ENCODE measurements at regions not wholly inside any gene's neighbourhood (a gene's known extent, or its start where the extent isn't known, plus 50 kb on each side); places are given as distances from the start of the nearest gene placed in this dataset.

- Mint-ChIP-seq H3K27ac (ENCODE audit: unreplicated experiment) (no peak overlapping the region), H3K9me3 (ENCODE audit: unreplicated experiment) (no peaks in the 10 kb centered on the region), H3K36me3 (ENCODE audit: insufficient read depth, unreplicated experiment) (no peaks in the 10 kb centered on the region), H3K27me3 (ENCODE audit: insufficient read depth, unreplicated experiment) (peaks cover 17% of the 10 kb centered on the region), H3K4me1 (ENCODE audit: low read depth, unreplicated experiment) (no peaks in the 10 kb centered on the region), H3K4me3 (ENCODE audit: unreplicated experiment) (no peak overlapping the region)
- Histone ChIP-seq H3K4me1 (no peaks in the 10 kb centered on the region), H3K9me3 (no peaks in the 10 kb centered on the region), H3K27me3 (replicated peaks; ENCODE audit: control insufficient read depth, insufficient read depth, low read length) (no peaks in the 10 kb centered on the region), H3K4me3 (ENCODE audit: low read depth, low read length) (no peak overlapping the region), H3K36me3 (ENCODE audit: control insufficient read depth, insufficient read depth, low read length) (no peaks in the 10 kb centered on the region)
- intact Hi-C loops (cut with micrococcal nuclease; ENCODE audit: unreplicated experiment) = no loop called here
- CTCF ChIA-PET = no interaction called here
- DNase-seq = no peak
- TF ChIP-seq CTCF (IDR thresholded peaks at IDR 0.05; ENCODE audit: insufficient read depth in 1 of 2, low read depth in 1 of 2, low read length in 1 of 2, severe bottlenecking in 1 of 2, unreplicated experiment in 1 of 2) = no peak
- BruUV-seq (replicated peaks) = no TSS peak
- POLR2A ChIA-PET = no interaction called here
Observed at GRCh38 chr13:39196965-39197646, 158.8 kb downstream of the NHLRC3 start.

GRCh38 chr13:39197647-39198007 lies 159.4 kb downstream of the NHLRC3 start:
- Mint-ChIP-seq H3K4me1 (ENCODE audit: low read depth, unreplicated experiment) (no peaks in the 10 kb centered on the region), H3K36me3 (ENCODE audit: insufficient read depth, unreplicated experiment) (no peaks in the 10 kb centered on the region), H3K27ac (ENCODE audit: unreplicated experiment) (no peak overlapping the region), H3K9me3 (ENCODE audit: unreplicated experiment) (no peaks in the 10 kb centered on the region), H3K4me3 (ENCODE audit: unreplicated experiment) (no peak overlapping the region), H3K27me3 (ENCODE audit: insufficient read depth, unreplicated experiment) (peaks cover 17% of the 10 kb centered on the region)
- Histone ChIP-seq H3K36me3 (ENCODE audit: control insufficient read depth, insufficient read depth, low read length) (no peaks in the 10 kb centered on the region), H3K4me1 (no peaks in the 10 kb centered on the region), H3K9me3 (no peaks in the 10 kb centered on the region), H3K27me3 (replicated peaks; ENCODE audit: control insufficient read depth, insufficient read depth, low read length) (no peaks in the 10 kb centered on the region), H3K4me3 (ENCODE audit: low read depth, low read length) (no peak overlapping the region)
- ChIA-PET CTCF (no interaction called here), POLR2A (no interaction called here)
- intact Hi-C loops (cut with micrococcal nuclease; ENCODE audit: unreplicated experiment) = no loop called here
- no peak for DNase-seq
- no peak for TF ChIP-seq CTCF (IDR thresholded peaks at IDR 0.05; ENCODE audit: insufficient read depth in 1 of 2, low read depth in 1 of 2, low read length in 1 of 2, severe bottlenecking in 1 of 2, unreplicated experiment in 1 of 2)
- BruUV-seq (replicated peaks) = no TSS peak

- no peak overlapping the region for H3K4me3 ChIP-seq (ENCODE audit: low read depth, low read length)
- no peaks in the 10 kb centered on the region for H3K9me3 Mint-ChIP-seq (ENCODE audit: unreplicated experiment)
- H3K4me3 Mint-ChIP-seq (ENCODE audit: unreplicated experiment) = no peak overlapping the region
- H3K9me3 ChIP-seq = no peaks in the 10 kb centered on the region
- no peaks in the 10 kb centered on the region for H3K4me1 ChIP-seq
- H3K36me3 ChIP-seq (ENCODE audit: control insufficient read depth, insufficient read depth, low read length) = no peaks in the 10 kb centered on the region
- DNase-seq = no peak
- TF ChIP-seq CTCF (IDR thresholded peaks at IDR 0.05; ENCODE audit: insufficient read depth in 1 of 2, low read depth in 1 of 2, low read length in 1 of 2, severe bottlenecking in 1 of 2, unreplicated experiment in 1 of 2) = no peak
- intact Hi-C loops (cut with micrococcal nuclease; ENCODE audit: unreplicated experiment) = no loop called here
- no peak overlapping the region for H3K27ac Mint-ChIP-seq (ENCODE audit: unreplicated experiment)
- POLR2A ChIA-PET = no interaction called here
- H3K27me3 Mint-ChIP-seq (ENCODE audit: insufficient read depth, unreplicated experiment) = peaks cover 9% of the 10 kb centered on the region
- H3K4me1 Mint-ChIP-seq (ENCODE audit: low read depth, unreplicated experiment) = no peaks in the 10 kb centered on the region
- H3K36me3 Mint-ChIP-seq (ENCODE audit: insufficient read depth, unreplicated experiment) = no peaks in the 10 kb centered on the region
- no peaks in the 10 kb centered on the region for H3K27me3 ChIP-seq (replicated peaks; ENCODE audit: control insufficient read depth, insufficient read depth, low read length)
- no TSS peak for BruUV-seq (replicated peaks)
- CTCF ChIA-PET = no interaction called here
Observed at GRCh38 chr13:39200249-39200910, 162.1 kb downstream of the NHLRC3 start.

Data from Caco-2 (cell line).